ENCODE measurements at regions not wholly inside any gene's neighbourhood (a gene's known extent, or its start where the extent isn't known, plus 50 kb on each side); places are given as distances from the start of the nearest gene placed in this dataset.

DNA sequence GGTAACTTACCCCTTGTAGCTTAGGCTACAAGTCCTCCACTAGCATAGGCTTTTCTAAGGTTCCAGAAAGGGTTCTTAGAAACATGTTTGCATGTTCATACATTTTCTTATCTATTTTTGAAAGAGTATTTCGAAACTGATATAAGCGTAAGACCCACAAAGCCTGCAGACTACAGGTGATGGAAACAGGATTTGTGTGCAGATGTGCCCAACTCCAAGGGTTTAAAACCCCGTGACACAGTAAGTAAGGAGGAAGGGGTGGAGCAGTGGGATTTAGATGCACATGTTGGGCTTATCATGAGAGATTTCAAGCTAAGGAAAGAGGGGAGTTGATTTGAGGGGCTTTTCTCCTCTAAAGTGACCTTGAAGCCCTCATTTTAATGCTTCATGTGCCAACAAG is 164.7 kb downstream of the LTN1 start:
- Histone ChIP-seq H3K36me3 (ENCODE audit: insufficient read depth, low read length) (no peaks in the 10 kb centered on the region), H2AFZ (ENCODE audit: low read depth, low read length) (no peak overlapping the region), H3K9ac (ENCODE audit: low read length) (no peak overlapping the region), H4K20me1 (ENCODE audit: insufficient read depth, low read length) (no peaks in the 10 kb centered on the region), H3K4me2 (ENCODE audit: low read length) (no peak overlapping the region), H3K9me3 (ENCODE audit: insufficient read depth, low read depth, low read length) (no peaks in the 10 kb centered on the region), H3K27ac (ENCODE audit: low read depth, low read length) (no peak overlapping the region), H3K4me1 (ENCODE audit: insufficient read depth, low read length) (peaks cover 3% of the 10 kb centered on the region), H3K4me3 (ENCODE audit: insufficient read depth, low read depth, low read length) (no peak overlapping the region), H3K79me2 (ENCODE audit: insufficient read depth, low read length) (no peaks in the 10 kb centered on the region), H3K27me3 (ENCODE audit: insufficient read depth, low read length) (no peaks in the 10 kb centered on the region)
- Mint-ChIP-seq H3K4me1 (ENCODE audit: low read depth, unreplicated experiment) (peaks cover 8% of the 10 kb centered on the region), H3K9me3 (ENCODE audit: unreplicated experiment) (no peaks in the 10 kb centered on the region), H3K4me3 (ENCODE audit: unreplicated experiment) (no peak overlapping the region), H3K27ac (ENCODE audit: unreplicated experiment) (no peak overlapping the region), H3K27me3 (ENCODE audit: low read depth, unreplicated experiment) (peaks cover 10% of the 10 kb centered on the region), H3K36me3 (ENCODE audit: low read depth, unreplicated experiment) (no peaks in the 10 kb centered on the region)
- DNase-seq (ENCODE audit: low read depth) (no peak), FAIRE-seq (no peak)
- TF ChIP-seq EZH2 (IDR thresholded peaks at IDR 0.05; ENCODE audit: insufficient read depth, low read length), result no peak
- TF ChIP-seq, protein P1, sequence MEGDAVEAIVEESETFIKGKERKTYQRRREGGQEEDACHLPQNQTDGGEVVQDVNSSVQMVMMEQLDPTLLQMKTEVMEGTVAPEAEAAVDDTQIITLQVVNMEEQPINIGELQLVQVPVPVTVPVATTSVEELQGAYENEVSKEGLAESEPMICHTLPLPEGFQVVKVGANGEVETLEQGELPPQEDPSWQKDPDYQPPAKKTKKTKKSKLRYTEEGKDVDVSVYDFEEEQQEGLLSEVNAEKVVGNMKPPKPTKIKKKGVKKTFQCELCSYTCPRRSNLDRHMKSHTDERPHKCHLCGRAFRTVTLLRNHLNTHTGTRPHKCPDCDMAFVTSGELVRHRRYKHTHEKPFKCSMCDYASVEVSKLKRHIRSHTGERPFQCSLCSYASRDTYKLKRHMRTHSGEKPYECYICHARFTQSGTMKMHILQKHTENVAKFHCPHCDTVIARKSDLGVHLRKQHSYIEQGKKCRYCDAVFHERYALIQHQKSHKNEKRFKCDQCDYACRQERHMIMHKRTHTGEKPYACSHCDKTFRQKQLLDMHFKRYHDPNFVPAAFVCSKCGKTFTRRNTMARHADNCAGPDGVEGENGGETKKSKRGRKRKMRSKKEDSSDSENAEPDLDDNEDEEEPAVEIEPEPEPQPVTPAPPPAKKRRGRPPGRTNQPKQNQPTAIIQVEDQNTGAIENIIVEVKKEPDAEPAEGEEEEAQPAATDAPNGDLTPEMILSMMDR (IDR thresholded peaks at IDR 0.05; ENCODE audit: insufficient read depth, low read depth, low read length), result no peak

GRCh38 chr21:28827422-28827821 is 165.3 kb downstream of the LTN1 start:
- Histone ChIP-seq H2AFZ (ENCODE audit: low read depth, low read length) (no peak overlapping the region), H3K4me1 (ENCODE audit: insufficient read depth, low read length) (peaks cover 3% of the 10 kb centered on the region), H3K27ac (ENCODE audit: low read depth, low read length) (no peak overlapping the region), H3K79me2 (ENCODE audit: insufficient read depth, low read length) (no peaks in the 10 kb centered on the region), H3K4me2 (ENCODE audit: low read length) (no peak overlapping the region), H3K4me3 (ENCODE audit: insufficient read depth, low read depth, low read length) (no peak overlapping the region), H3K9me3 (ENCODE audit: insufficient read depth, low read depth, low read length) (no peaks in the 10 kb centered on the region), H3K27me3 (ENCODE audit: insufficient read depth, low read length) (no peaks in the 10 kb centered on the region), H4K20me1 (ENCODE audit: insufficient read depth, low read length) (no peaks in the 10 kb centered on the region), H3K9ac (ENCODE audit: low read length) (no peak overlapping the region), H3K36me3 (ENCODE audit: insufficient read depth, low read length) (no peaks in the 10 kb centered on the region)
- no peak for TF ChIP-seq EZH2 (IDR thresholded peaks at IDR 0.05; ENCODE audit: insufficient read depth, low read length)
- TF ChIP-seq, protein P1 (IDR thresholded peaks at IDR 0.05; ENCODE audit: insufficient read depth, low read depth, low read length), result no peak
- Mint-ChIP-seq H3K4me1 (ENCODE audit: low read depth, unreplicated experiment) (peaks cover 8% of the 10 kb centered on the region), H3K27ac (ENCODE audit: unreplicated experiment) (no peak overlapping the region), H3K27me3 (ENCODE audit: low read depth, unreplicated experiment) (peaks cover 10% of the 10 kb centered on the region), H3K4me3 (ENCODE audit: unreplicated experiment) (no peak overlapping the region), H3K9me3 (ENCODE audit: unreplicated experiment) (no peaks in the 10 kb centered on the region), H3K36me3 (ENCODE audit: low read depth, unreplicated experiment) (no peaks in the 10 kb centered on the region)
- FAIRE-seq (no peak), DNase-seq (ENCODE audit: low read depth) (no peak)

DNA sequence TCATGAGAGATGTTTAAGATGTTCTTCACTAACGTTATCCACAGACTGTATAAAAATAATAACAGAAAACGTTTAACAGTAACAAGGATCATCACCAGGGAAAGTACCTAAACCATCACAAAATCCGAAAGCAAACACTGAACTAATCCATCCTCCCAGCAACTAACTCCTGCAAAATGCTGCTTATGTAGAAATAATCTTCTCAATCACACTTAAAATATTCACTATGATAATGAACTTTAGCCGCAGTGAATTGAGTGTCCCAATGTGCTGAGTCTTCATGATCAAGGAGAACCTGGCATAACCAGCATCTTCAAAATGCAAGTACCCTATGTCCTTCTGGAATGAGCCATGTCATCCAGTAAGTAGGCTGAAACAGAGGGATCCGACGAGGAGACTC is 166.1 kb downstream of the LTN1 start:
- Mint-ChIP-seq H3K27ac (ENCODE audit: unreplicated experiment) (no peak overlapping the region), H3K4me3 (ENCODE audit: unreplicated experiment) (no peak overlapping the region), H3K36me3 (ENCODE audit: low read depth, unreplicated experiment) (no peaks in the 10 kb centered on the region), H3K9me3 (ENCODE audit: unreplicated experiment) (no peaks in the 10 kb centered on the region), H3K27me3 (ENCODE audit: low read depth, unreplicated experiment) (peaks cover 10% of the 10 kb centered on the region), H3K4me1 (ENCODE audit: low read depth, unreplicated experiment) (peaks cover 3% of the 10 kb centered on the region)
- H3K4me1 ChIP-seq (ENCODE audit: insufficient read depth, low read length), result no peaks in the 10 kb centered on the region
- no peak overlapping the region for H3K4me2 ChIP-seq (ENCODE audit: low read length)
- TF ChIP-seq, protein P1 (IDR thresholded peaks at IDR 0.05; ENCODE audit: insufficient read depth, low read depth, low read length), result no peak
- no peak for TF ChIP-seq EZH2 (IDR thresholded peaks at IDR 0.05; ENCODE audit: insufficient read depth, low read length)
- no peak overlapping the region for H3K9ac ChIP-seq (ENCODE audit: low read length)
- H3K27ac ChIP-seq (ENCODE audit: low read depth, low read length), result no peak overlapping the region
- H2AFZ ChIP-seq (ENCODE audit: low read depth, low read length), result no peak overlapping the region
- H4K20me1 ChIP-seq (ENCODE audit: insufficient read depth, low read length), result no peaks in the 10 kb centered on the region
- H3K36me3 ChIP-seq (ENCODE audit: insufficient read depth, low read length), result no peaks in the 10 kb centered on the region
- DNase-seq (ENCODE audit: low read depth), result no peak
- no peak for FAIRE-seq
- no peaks in the 10 kb centered on the region for H3K27me3 ChIP-seq (ENCODE audit: insufficient read depth, low read length)
- no peaks in the 10 kb centered on the region for H3K9me3 ChIP-seq (ENCODE audit: insufficient read depth, low read depth, low read length)
- no peaks in the 10 kb centered on the region for H3K79me2 ChIP-seq (ENCODE audit: insufficient read depth, low read length)
- no peak overlapping the region for H3K4me3 ChIP-seq (ENCODE audit: insufficient read depth, low read depth, low read length)
